ENCODE measurements at regions not wholly inside any gene's neighbourhood (a gene's known extent, or its start where the extent isn't known, plus 50 kb on each side); places are given as distances from the start of the nearest gene placed in this dataset.
A peak's percentile ranks its signal among the peaks of the same experiment; 100 is the strongest.

- TF ChIP-seq, protein P1, sequence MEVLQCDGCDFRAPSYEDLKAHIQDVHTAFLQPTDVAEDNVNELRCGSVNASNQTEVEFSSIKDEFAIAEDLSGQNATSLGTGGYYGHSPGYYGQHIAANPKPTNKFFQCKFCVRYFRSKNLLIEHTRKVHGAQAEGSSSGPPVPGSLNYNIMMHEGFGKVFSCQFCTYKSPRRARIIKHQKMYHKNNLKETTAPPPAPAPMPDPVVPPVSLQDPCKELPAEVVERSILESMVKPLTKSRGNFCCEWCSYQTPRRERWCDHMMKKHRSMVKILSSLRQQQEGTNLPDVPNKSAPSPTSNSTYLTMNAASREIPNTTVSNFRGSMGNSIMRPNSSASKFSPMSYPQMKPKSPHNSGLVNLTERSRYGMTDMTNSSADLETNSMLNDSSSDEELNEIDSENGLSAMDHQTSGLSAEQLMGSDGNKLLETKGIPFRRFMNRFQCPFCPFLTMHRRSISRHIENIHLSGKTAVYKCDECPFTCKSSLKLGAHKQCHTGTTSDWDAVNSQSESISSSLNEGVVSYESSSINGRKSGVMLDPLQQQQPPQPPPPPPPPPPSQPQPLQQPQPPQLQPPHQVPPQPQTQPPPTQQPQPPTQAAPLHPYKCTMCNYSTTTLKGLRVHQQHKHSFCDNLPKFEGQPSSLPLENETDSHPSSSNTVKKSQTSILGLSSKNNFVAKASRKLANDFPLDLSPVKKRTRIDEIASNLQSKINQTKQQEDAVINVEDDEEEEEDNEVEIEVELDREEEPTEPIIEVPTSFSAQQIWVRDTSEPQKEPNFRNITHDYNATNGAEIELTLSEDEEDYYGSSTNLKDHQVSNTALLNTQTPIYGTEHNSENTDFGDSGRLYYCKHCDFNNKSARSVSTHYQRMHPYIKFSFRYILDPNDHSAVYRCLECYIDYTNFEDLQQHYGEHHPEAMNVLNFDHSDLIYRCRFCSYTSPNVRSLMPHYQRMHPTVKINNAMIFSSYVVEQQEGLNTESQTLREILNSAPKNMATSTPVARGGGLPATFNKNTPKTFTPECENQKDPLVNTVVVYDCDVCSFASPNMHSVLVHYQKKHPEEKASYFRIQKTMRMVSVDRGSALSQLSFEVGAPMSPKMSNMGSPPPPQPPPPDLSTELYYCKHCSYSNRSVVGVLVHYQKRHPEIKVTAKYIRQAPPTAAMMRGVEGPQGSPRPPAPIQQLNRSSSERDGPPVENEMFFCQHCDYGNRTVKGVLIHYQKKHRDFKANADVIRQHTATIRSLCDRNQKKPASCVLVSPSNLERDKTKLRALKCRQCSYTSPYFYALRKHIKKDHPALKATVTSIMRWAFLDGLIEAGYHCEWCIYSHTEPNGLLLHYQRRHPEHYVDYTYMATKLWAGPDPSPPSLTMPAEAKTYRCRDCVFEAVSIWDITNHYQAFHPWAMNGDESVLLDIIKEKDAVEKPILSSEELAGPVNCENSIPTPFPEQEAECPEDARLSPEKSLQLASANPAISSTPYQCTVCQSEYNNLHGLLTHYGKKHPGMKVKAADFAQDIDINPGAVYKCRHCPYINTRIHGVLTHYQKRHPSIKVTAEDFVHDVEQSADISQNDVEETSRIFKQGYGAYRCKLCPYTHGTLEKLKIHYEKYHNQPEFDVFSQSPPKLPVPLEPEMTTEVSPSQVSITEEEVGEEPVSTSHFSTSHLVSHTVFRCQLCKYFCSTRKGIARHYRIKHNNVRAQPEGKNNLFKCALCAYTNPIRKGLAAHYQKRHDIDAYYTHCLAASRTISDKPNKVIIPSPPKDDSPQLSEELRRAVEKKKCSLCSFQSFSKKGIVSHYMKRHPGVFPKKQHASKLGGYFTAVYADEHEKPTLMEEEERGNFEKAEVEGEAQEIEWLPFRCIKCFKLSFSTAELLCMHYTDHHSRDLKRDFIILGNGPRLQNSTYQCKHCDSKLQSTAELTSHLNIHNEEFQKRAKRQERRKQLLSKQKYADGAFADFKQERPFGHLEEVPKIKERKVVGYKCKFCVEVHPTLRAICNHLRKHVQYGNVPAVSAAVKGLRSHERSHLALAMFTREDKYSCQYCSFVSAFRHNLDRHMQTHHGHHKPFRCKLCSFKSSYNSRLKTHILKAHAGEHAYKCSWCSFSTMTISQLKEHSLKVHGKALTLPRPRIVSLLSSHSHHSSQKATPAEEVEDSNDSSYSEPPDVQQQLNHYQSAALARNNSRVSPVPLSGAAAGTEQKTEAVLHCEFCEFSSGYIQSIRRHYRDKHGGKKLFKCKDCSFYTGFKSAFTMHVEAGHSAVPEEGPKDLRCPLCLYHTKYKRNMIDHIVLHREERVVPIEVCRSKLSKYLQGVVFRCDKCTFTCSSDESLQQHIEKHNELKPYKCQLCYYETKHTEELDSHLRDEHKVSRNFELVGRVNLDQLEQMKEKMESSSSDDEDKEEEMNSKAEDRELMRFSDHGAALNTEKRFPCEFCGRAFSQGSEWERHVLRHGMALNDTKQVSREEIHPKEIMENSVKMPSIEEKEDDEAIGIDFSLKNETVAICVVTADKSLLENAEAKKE (CRISPR knock-in tag; IDR thresholded peaks at IDR 0.05) = no peak
- TF ChIP-seq STAT1 (IDR thresholded peaks at IDR 0.05; ENCODE audit: unreplicated experiment) (no peak), ZNF114 (CRISPR knock-in tag; IDR thresholded peaks at IDR 0.05) (no peak)
- TF ChIP-seq, protein P2, sequence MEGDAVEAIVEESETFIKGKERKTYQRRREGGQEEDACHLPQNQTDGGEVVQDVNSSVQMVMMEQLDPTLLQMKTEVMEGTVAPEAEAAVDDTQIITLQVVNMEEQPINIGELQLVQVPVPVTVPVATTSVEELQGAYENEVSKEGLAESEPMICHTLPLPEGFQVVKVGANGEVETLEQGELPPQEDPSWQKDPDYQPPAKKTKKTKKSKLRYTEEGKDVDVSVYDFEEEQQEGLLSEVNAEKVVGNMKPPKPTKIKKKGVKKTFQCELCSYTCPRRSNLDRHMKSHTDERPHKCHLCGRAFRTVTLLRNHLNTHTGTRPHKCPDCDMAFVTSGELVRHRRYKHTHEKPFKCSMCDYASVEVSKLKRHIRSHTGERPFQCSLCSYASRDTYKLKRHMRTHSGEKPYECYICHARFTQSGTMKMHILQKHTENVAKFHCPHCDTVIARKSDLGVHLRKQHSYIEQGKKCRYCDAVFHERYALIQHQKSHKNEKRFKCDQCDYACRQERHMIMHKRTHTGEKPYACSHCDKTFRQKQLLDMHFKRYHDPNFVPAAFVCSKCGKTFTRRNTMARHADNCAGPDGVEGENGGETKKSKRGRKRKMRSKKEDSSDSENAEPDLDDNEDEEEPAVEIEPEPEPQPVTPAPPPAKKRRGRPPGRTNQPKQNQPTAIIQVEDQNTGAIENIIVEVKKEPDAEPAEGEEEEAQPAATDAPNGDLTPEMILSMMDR (conservative IDR thresholded peaks at IDR 0.05; ENCODE audit: low read depth in 2 of 2) = no peak
These were observed 328.7 kb downstream of the C3orf38 start (continued) for GRCh38 chr3:88478460-88478859.

GRCh38 chr3:88480822-88481221, 331.1 kb downstream of the C3orf38 start:
- Histone ChIP-seq H2AFZ (peak overlapping the region; percentile 39; the same call in 1 of the 2 replicates), H3F3A (replicated peaks; ENCODE audit: low read depth) (no peaks in the 10 kb centered on the region), H3K4me1 (ENCODE audit: insufficient read depth) (no peaks in the 10 kb centered on the region), H3K4me3 (no peak overlapping the region), H4K20me1 (replicated peaks; ENCODE audit: insufficient read depth) (no peaks in the 10 kb centered on the region), H3K4me2 (no peak overlapping the region), H3K27ac (ENCODE audit: low read depth) (no peak overlapping the region), H3K27me3 (ENCODE audit: insufficient read depth) (no peaks in the 10 kb centered on the region), H3K79me2 (replicated peaks; ENCODE audit: insufficient read depth) (no peaks in the 10 kb centered on the region), H3K9me2 (ENCODE audit: insufficient read depth) (no peaks in the 10 kb centered on the region), H3K36me3 (ENCODE audit: insufficient read depth) (no peaks in the 10 kb centered on the region)
- Mint-ChIP-seq H3K4me1 (no peaks in the 10 kb centered on the region), H3K27ac (no peak overlapping the region; the same call in 1 of the 2 replicates), H3K27me3 (ENCODE audit: insufficient read depth, low read depth, poor library complexity) (no peaks in the 10 kb centered on the region), H3K9me3 (no peaks in the 10 kb centered on the region), H3K4me3 (no peak overlapping the region), H3K36me3 (ENCODE audit: low read depth) (no peaks in the 10 kb centered on the region)
- DNase-seq (ENCODE audit: low spot score) (no peak), ATAC-seq (no peak)
- no peak for TF ChIP-seq CREB1 (CRISPR knock-in tag; IDR thresholded peaks at IDR 0.05; ENCODE audit: low read depth)
- TF ChIP-seq, protein P1 (CRISPR knock-in tag; IDR thresholded peaks at IDR 0.05) = no peak
- TF ChIP-seq ZNF114 (CRISPR knock-in tag; IDR thresholded peaks at IDR 0.05) = no peak
- TF ChIP-seq EZH2 (IDR thresholded peaks at IDR 0.05; ENCODE audit: low read depth, unreplicated experiment) = no peak

Measured in GM23338 (cell line).